NT2/D1 (cell line): ENCODE measurements at regions not wholly inside any gene's neighbourhood (a gene's known extent, or its start where the extent isn't known, plus 50 kb on each side); places are given as distances from the start of the nearest gene placed in this dataset.
"Not testable (repeated sequence)": the region's sequence is repeated elsewhere in the genome, so short reads cannot be mapped to it uniquely, and the experiment has no call there.

Experiments used
- DNase-seq: peaks from one replicate; pipeline ENCODE4 v3.0.0-alpha.2; 2011; ENCODE audit warnings: low read depth, low spot score
- H3K27me3 ChIP-seq: 2 replicates; pipeline ENCODE4 v1.6.0; 2011; ENCODE audit warnings: mild to moderate bottlenecking; ENCODE audit not compliant: insufficient read length, insufficient read depth
- H3K36me3 ChIP-seq: 2 replicates; pipeline ENCODE4 v1.6.1; 2011; ENCODE audit warnings: mild to moderate bottlenecking, low read length, mixed read lengths; ENCODE audit not compliant: insufficient read depth, insufficient read length
- H3K4me1 ChIP-seq: 2 replicates; pipeline ENCODE4 v1.5.1; 2011; ENCODE audit not compliant: insufficient read depth, insufficient read length
- H3K4me3 ChIP-seq: 2 replicates; pipeline ENCODE4 v1.5.1; 2011; ENCODE audit warnings: low read depth; ENCODE audit not compliant: insufficient read length
- H3K9ac ChIP-seq: 2 replicates; pipeline ENCODE4 v1.6.0; 2011; ENCODE audit warnings: low read depth; ENCODE audit not compliant: insufficient read length
- H3K9me3 ChIP-seq: 2 replicates; pipeline ENCODE4 v1.5.1; 2011; ENCODE audit warnings: mild to moderate bottlenecking, low read length; ENCODE audit not compliant: insufficient read depth
- SUZ12 ChIP-seq: IDR thresholded peaks from 2 replicates; pipeline ENCODE4 v1.6.1; 2011; ENCODE audit not compliant: insufficient read length, insufficient read depth; ENCODE audit errors: extremely low read depth
- YY1 ChIP-seq: IDR thresholded peaks from 2 replicates; pipeline ENCODE4 v1.6.1; 2011; ENCODE audit not compliant: insufficient read length, insufficient read depth
- ZNF274 ChIP-seq: IDR thresholded peaks from 2 replicates; pipeline ENCODE4 v1.6.1; 2011; ENCODE audit warnings: mild to moderate bottlenecking, low read depth, low read length

DNA sequence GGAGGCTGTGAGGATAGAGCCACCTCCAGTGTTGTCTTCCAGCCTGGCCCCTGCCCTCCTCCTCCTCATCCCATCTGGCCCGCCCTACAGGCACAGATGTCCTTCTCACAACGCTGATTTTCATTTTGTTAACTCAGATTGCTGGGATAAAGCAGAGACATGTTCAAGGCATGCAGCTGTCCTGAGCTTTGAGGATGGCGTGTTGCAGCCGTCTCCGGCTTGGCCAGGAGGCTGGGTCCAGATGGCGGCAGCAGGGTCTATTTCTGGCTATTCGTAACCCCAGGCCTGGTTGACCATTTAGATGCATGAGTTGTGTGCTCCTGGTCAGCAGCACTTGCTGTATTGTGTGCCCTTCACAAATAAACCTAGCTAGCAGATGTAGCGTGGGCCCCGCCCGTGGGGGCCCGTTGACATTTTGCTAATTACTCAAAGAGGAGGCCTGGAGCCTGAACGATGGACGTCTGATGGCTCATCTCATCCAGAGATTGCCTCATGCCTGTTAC, 185.0 kb downstream of the BANP start:
- not testable (repeated sequence) for H3K9ac ChIP-seq, H3K4me1 ChIP-seq, H3K36me3 ChIP-seq, H3K4me3 ChIP-seq, H3K27me3 ChIP-seq, DNase-seq
- peaks cover 31% of the 10 kb centered on the region for H3K9me3 ChIP-seq

DNA sequence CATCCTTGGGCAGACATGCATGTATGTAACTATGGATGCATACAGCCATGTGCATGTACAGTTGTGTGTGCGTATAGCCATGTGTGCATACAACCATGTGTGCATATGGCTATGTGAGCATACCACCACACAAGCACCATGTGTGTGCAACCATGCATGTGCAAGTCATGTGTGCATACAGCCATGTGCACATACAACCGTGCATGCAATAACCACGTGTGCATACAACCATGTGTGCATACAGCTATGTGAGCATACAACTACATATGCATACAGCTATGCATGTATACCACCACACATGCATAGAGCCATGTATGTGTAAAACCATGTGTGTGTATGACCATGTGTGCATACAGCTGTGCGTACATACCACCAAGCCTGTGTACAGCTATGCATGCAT, 185.7 kb downstream of the BANP start:
- H3K27me3 ChIP-seq, H3K36me3 ChIP-seq, H3K9ac ChIP-seq, DNase-seq, H3K4me1 ChIP-seq, H3K4me3 ChIP-seq: not testable (repeated sequence)
- H3K9me3 ChIP-seq, result peaks cover 31% of the 10 kb centered on the region

DNA sequence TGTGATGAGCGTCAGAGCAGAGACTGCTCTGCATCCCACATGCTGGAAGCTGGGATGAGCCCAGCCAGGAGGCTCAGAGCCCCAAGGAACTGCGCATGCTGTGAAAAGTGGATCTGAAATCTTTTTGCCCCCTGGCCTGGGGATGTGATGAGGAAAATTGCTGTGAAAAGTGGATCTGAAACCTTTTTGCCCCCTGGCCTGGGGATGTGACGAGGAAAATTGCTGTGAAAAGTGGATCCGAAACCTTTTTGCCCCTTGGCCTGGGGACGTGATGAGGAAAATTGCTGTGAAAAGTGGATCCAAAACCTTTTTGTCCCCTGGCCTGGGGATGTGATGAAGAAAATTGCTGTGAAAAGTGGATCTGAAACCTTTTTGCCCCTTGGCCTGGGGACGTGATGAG, 187.9 kb downstream of the BANP start:
- not testable (repeated sequence) for H3K4me3 ChIP-seq, H3K36me3 ChIP-seq, H3K27me3 ChIP-seq, H3K9ac ChIP-seq, DNase-seq, H3K4me1 ChIP-seq
- H3K9me3 ChIP-seq, result peaks cover 31% of the 10 kb centered on the region

DNA sequence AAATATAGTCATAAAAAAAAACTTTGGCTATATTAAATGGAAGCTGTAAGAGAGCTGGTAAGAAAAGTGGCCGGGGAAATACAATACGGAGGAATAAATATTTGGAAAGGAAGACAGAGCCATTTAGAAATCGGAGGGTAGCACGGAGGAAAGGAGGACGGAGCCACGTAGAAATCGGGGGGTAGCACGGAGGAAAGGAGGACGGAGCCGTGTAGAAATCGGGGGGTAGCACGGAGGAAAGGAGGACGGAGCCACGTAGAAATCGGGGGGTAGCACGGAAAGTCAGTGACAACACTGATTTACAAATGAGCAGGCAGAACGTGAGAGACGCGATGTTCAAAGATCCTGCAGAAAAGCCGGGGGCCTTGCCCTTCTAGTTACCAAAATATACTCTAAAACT, 189.0 kb downstream of the BANP start:
- H3K27me3 ChIP-seq, H3K4me1 ChIP-seq, H3K4me3 ChIP-seq, H3K36me3 ChIP-seq, DNase-seq, H3K9ac ChIP-seq: not testable (repeated sequence)
- peaks cover 31% of the 10 kb centered on the region for H3K9me3 ChIP-seq

DNA sequence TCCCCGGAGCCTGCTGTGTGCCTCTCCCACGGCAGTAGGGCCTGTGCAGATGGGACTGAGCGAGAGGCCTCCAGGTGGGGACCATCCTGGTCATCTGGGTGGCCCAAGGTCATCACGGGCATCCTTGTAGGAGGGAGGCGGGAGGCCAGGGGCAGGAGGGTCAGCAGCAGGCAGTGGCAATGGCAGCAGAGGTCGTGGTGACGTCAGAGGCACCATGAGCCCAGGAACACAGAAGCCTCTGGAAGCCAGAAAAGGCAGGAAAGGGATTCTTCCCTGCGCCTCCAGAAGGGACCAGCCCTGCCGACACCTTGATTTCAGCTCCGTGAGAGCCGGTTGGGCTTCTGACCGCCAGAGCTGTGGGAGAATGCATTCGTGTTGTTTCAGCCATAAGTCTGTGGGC, 190.3 kb downstream of the BANP start:
- Histone ChIP-seq H3K27me3 (no peaks in the 10 kb centered on the region), H3K4me3 (no peak overlapping the region), H3K9me3 (peaks cover 31% of the 10 kb centered on the region), H3K4me1 (peaks cover 5% of the 10 kb centered on the region), H3K36me3 (no peaks in the 10 kb centered on the region), H3K9ac (no peak overlapping the region)
- DNase-seq, result no peak
- TF ChIP-seq YY1 (no peak), SUZ12 (no peak), ZNF274 (no peak)

GRCh38 chr16:88142056-88142935, 191.1 kb downstream of the BANP start:
- peaks cover 26% of the 10 kb centered on the region for H3K9me3 ChIP-seq
- not testable (repeated sequence) for H3K27me3 ChIP-seq, H3K4me3 ChIP-seq, H3K4me1 ChIP-seq, H3K36me3 ChIP-seq, H3K9ac ChIP-seq, DNase-seq

- H3K9me3 ChIP-seq, result peaks cover 16% of the 10 kb centered on the region
- DNase-seq, H3K4me1 ChIP-seq, H3K4me3 ChIP-seq, H3K9ac ChIP-seq, H3K36me3 ChIP-seq, H3K27me3 ChIP-seq: not testable (repeated sequence)
Measured at GRCh38 chr16:88143122-88144027, 192.1 kb downstream of the BANP start.

- H3K9ac ChIP-seq, result no peak overlapping the region
- DNase-seq, result no peak
- H3K9me3 ChIP-seq, result peaks cover 9% of the 10 kb centered on the region
- peaks cover 9% of the 10 kb centered on the region for H3K4me1 ChIP-seq
- H3K36me3 ChIP-seq, result no peaks in the 10 kb centered on the region
- TF ChIP-seq YY1, result no peak
- no peaks in the 10 kb centered on the region for H3K27me3 ChIP-seq
- H3K4me3 ChIP-seq, result no peak overlapping the region
Measured at GRCh38 chr16:88144028-88144511, 192.8 kb downstream of the BANP start.

DNA sequence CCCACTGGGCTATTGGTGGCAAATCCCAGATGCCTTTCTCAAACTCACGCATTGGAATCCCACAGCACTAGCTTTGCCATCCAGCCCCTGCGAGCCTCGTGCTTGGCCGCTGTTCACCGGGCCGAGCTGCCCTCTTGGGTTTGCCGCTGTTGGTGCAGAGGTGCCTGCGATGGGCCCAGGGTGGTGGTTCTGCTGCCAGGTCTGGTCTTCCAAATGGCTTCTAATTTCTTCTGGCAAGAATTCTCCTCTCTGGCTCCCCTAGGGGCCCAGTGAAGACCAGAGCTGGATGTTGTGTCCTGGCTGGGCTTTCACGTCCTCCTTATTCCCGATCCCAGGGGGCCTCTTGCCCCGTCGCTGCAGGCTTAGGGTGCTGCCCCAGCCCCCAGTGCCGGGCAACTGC, 194.1 kb downstream of the BANP start:
- not testable (repeated sequence) for H3K9ac ChIP-seq, H3K9me3 ChIP-seq, H3K4me1 ChIP-seq, H3K27me3 ChIP-seq, DNase-seq, H3K36me3 ChIP-seq, H3K4me3 ChIP-seq

DNA sequence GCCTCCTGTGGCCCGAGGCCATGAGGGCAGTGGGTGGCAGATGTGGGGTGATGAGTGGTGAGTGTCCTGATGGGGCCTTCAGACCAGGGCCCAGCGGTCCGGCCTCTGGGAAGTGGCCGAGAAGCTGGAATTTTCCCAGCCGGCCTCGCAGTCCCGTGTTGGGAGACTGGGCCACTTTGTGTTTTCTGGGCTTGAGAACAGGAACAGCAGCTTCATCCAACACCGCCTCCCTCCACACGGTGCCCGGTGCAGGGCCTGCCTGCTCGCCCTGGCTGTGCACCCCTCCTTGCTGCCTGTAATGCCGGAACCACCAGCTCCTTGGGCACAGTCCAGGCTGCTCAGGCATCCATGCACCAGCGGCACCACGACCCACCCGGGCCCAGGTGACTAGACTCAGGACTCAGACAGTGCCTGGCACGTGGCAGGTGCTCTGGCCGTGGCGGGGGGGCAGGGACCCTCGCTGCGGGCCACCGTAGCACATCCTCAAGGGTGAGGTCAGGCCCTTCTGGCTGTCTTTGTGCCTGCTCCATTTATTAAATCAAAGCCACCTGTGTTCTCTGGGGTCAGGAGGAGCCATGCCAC, 194.7 kb downstream of the BANP start:
- not testable (repeated sequence) for H3K4me1 ChIP-seq, H3K36me3 ChIP-seq, H3K9me3 ChIP-seq, H3K4me3 ChIP-seq, DNase-seq, H3K9ac ChIP-seq, H3K27me3 ChIP-seq

DNA sequence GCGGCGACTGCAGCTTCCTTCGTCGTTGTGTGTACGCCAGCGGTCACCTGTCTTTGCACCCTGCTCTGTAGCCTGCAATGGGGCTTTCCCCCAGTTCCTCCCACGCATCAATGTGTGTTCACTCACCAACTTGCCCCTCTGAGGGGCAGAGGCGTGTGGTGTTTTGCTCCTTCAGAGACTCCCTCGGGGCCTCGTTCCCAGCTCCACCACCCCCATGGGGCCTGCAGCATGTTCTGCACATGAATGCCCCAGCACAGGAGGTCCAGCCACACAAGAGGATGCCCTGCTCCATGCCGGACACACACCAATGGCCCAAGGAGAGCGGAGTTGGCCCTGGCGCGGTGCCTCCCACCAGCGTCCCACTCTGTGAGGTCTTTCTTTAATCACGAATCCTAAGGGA, 196.8 kb downstream of the BANP start:
- peaks cover 12% of the 10 kb centered on the region for H3K4me1 ChIP-seq
- DNase-seq, H3K9ac ChIP-seq: not testable (repeated sequence)

More for the DNA sequence above, 196.8 kb downstream of the BANP start:
- not testable (repeated sequence) for H3K4me3 ChIP-seq, H3K36me3 ChIP-seq, H3K9me3 ChIP-seq, H3K27me3 ChIP-seq
